ENCODE measurements at regions not wholly inside any gene's neighbourhood (a gene's known extent, or its start where the extent isn't known, plus 50 kb on each side); places are given as distances from the start of the nearest gene placed in this dataset.

- TF ChIP-seq CTCF (IDR thresholded peaks at IDR 0.05) (no peak), POLR2A (IDR thresholded peaks at IDR 0.05) (no peak)
These were observed 143.1 kb upstream of the RANBP3L start for GRCh38 chr5:36444582-36445418.

Measured in lower leg skin (tissue), 3 donors.